ENCODE measurements at regions not wholly inside any gene's neighbourhood (a gene's known extent, or its start where the extent isn't known, plus 50 kb on each side); places are given as distances from the start of the nearest gene placed in this dataset.

DNA sequence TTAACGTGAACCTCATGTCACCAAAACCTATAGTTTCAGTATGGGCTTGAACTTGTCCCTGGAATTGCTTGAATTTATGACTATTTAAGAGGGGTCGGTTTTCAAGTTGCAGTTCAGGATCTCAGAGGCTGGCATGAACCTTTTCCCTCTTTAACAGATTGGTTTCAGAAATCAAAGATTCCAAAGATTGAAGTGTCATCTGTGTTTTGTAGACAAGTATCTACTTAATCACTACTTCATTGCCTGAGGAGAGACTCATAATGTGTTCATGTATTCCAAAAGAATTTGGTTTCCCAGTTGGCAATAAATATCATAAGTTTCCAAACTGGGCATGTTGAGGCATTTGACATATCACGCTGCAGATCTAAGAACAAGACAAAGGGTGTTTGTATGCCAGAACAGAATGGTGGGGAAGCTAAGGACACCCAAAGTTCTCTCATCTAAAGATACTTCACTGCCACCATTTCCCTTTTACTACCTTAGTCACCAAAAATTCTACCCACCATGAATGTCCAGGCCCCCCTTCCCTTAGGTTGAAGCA, 199.5 kb downstream of the NUAK1 start:
- no peak for DNase-seq (ENCODE audit: extremely low spot score in 2 of 2)
- Histone ChIP-seq H3K4me3 (no peak overlapping the region), H3K4me1 (peaks cover 11% of the 10 kb centered on the region), H3K36me3 (no peaks in the 10 kb centered on the region), H3K9me3 (no peaks in the 10 kb centered on the region), H3K27ac (no peak overlapping the region), H3K27me3 (no peaks in the 10 kb centered on the region)
- intact Hi-C loops (cut with DNase I) = no loop called here
- no peak for TF ChIP-seq POLR2A (IDR thresholded peaks at IDR 0.05)
- TF ChIP-seq POLR2AphosphoS5 (IDR thresholded peaks at IDR 0.05; ENCODE audit: insufficient read depth in 1 of 2, low read depth in 1 of 2) = no peak
- TF ChIP-seq, protein P1, sequence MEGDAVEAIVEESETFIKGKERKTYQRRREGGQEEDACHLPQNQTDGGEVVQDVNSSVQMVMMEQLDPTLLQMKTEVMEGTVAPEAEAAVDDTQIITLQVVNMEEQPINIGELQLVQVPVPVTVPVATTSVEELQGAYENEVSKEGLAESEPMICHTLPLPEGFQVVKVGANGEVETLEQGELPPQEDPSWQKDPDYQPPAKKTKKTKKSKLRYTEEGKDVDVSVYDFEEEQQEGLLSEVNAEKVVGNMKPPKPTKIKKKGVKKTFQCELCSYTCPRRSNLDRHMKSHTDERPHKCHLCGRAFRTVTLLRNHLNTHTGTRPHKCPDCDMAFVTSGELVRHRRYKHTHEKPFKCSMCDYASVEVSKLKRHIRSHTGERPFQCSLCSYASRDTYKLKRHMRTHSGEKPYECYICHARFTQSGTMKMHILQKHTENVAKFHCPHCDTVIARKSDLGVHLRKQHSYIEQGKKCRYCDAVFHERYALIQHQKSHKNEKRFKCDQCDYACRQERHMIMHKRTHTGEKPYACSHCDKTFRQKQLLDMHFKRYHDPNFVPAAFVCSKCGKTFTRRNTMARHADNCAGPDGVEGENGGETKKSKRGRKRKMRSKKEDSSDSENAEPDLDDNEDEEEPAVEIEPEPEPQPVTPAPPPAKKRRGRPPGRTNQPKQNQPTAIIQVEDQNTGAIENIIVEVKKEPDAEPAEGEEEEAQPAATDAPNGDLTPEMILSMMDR (IDR thresholded peaks at IDR 0.05) = no peak

GRCh38 chr12:105942281-105942680, 196.5 kb downstream of the NUAK1 start:
- H3K4me1 ChIP-seq = no peaks in the 10 kb centered on the region
- intact Hi-C loops (cut with DNase I) = no loop called here
- no peaks in the 10 kb centered on the region for H3K27me3 ChIP-seq
- no peak overlapping the region for H3K27ac ChIP-seq
- no peak for DNase-seq (ENCODE audit: extremely low spot score in 2 of 2)
- H3K36me3 ChIP-seq = no peaks in the 10 kb centered on the region
- no peaks in the 10 kb centered on the region for H3K9me3 ChIP-seq
- TF ChIP-seq POLR2A (IDR thresholded peaks at IDR 0.05) (no peak), POLR2AphosphoS5 (IDR thresholded peaks at IDR 0.05; ENCODE audit: insufficient read depth in 1 of 2, low read depth in 1 of 2) (no peak)
- TF ChIP-seq, protein P1 (IDR thresholded peaks at IDR 0.05) = no peak
- H3K4me3 ChIP-seq = no peak overlapping the region

DNA sequence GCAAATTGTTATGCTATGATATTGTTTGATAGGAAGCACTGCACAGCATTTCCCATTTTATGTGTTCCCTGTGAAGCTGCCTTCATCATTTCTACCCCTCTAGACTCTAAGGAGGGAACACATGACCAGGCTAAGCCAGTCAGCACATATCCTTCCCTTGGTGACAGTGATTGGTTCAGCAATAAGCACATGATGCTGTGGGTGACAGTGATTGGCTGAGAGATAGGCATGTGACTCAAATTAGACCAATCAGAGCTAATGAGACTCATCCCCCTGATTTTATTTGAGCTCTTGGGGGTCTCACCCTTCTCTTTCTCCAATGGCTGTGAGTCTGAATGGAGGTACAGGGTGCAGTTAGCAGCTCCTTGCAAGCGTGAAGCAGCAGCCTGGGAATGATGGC, 195.2 kb downstream of the NUAK1 start:
- Histone ChIP-seq H3K9me3 (no peaks in the 10 kb centered on the region), H3K27ac (no peak overlapping the region), H3K36me3 (no peaks in the 10 kb centered on the region), H3K27me3 (no peaks in the 10 kb centered on the region), H3K4me3 (no peak overlapping the region), H3K4me1 (no peaks in the 10 kb centered on the region)
- TF ChIP-seq, protein P1 (IDR thresholded peaks at IDR 0.05) = no peak
- TF ChIP-seq POLR2A (IDR thresholded peaks at IDR 0.05) (no peak), POLR2AphosphoS5 (IDR thresholded peaks at IDR 0.05; ENCODE audit: insufficient read depth in 1 of 2, low read depth in 1 of 2) (no peak)
- intact Hi-C loops (cut with DNase I) = no loop called here
- DNase-seq (ENCODE audit: extremely low spot score in 2 of 2) = no peak

- no peak overlapping the region for H3K4me3 ChIP-seq
- H3K36me3 ChIP-seq = no peaks in the 10 kb centered on the region
- no peaks in the 10 kb centered on the region for H3K9me3 ChIP-seq
- H3K27me3 ChIP-seq = no peaks in the 10 kb centered on the region
- DNase-seq (ENCODE audit: extremely low spot score in 2 of 2) = no peak
- H3K4me1 ChIP-seq = no peaks in the 10 kb centered on the region
- intact Hi-C loops (cut with DNase I) = no loop called here
- TF ChIP-seq POLR2AphosphoS5 (IDR thresholded peaks at IDR 0.05; ENCODE audit: insufficient read depth in 1 of 2, low read depth in 1 of 2) (no peak), POLR2A (IDR thresholded peaks at IDR 0.05) (no peak)
- TF ChIP-seq, protein P1 (IDR thresholded peaks at IDR 0.05) = no peak
- no peak overlapping the region for H3K27ac ChIP-seq
These were observed 194.1 kb downstream of the NUAK1 start for GRCh38 chr12:105944628-105945027.

- intact Hi-C loops (cut with DNase I) = no loop called here
- no peaks in the 10 kb centered on the region for H3K9me3 ChIP-seq
- no peaks in the 10 kb centered on the region for H3K4me1 ChIP-seq
- no peaks in the 10 kb centered on the region for H3K27me3 ChIP-seq
- no peak overlapping the region for H3K4me3 ChIP-seq
- no peak for DNase-seq (ENCODE audit: extremely low spot score in 2 of 2)
- H3K27ac ChIP-seq = no peak overlapping the region
- H3K36me3 ChIP-seq = no peaks in the 10 kb centered on the region
- TF ChIP-seq POLR2AphosphoS5 (IDR thresholded peaks at IDR 0.05; ENCODE audit: insufficient read depth in 1 of 2, low read depth in 1 of 2) = no peak
- no peak for TF ChIP-seq POLR2A (IDR thresholded peaks at IDR 0.05)
- TF ChIP-seq, protein P1 (IDR thresholded peaks at IDR 0.05) = no peak
These were observed 192.9 kb downstream of the NUAK1 start for GRCh38 chr12:105945880-105946279.
